Pancreas (tissue), 10 donors: ENCODE measurements at regions not wholly inside any gene's neighbourhood (a gene's known extent, or its start where the extent isn't known, plus 50 kb on each side); places are given as distances from the start of the nearest gene placed in this dataset.

Experiments used
- ATAC-seq, 4 donors: fragments of 200-7000 bp; cut with Tn5 transposase; one replicate each; pipeline versions ENCODE4 v1.8.0 to v1.9.1; 2020; ENCODE audit warnings: mild to moderate bottlenecking in 4 of 4, moderate library complexity in 4 of 4
- DNase-seq, 6 donors: peaks; one replicate each; pipeline ENCODE4 v3.0.0-alpha.2; 2020
- FAIRE-seq: peaks from 2 replicates; lab custom pipeline; 2012; peaks lifted over from hg19 to GRCh38; lab: Jason Lieb, UNC
- H3K27ac ChIP-seq, 4 donors: fragments of 200-600 bp; sonication (generic); 1 replicate in 3 of 4; 2 replicates in 1 of 4; pipeline versions ENCODE4 v1.5.0 to v1.8.0; 2020
- H3K27me3 ChIP-seq, 4 donors: fragments of 200-600 bp; one replicate each; pipeline ENCODE4 v1.8.0; 2021
- H3K36me3 ChIP-seq, 3 donors: fragments of 200-600 bp; sonication (generic) in 1 of 3; one replicate each; pipeline versions ENCODE4 v1.5.0 to v1.8.0; 2020 to 2021
- H3K4me1 ChIP-seq, 3 donors: fragments of 200-600 bp; one replicate each; pipeline ENCODE4 v1.8.0; 2021
- H3K4me3 ChIP-seq, 4 donors: fragments of 200-600 bp; sonication (generic) in 2 of 4; one replicate each; pipeline versions ENCODE4 v1.5.0 to v1.8.0; 2020 to 2021
- H3K9me3 ChIP-seq, 4 donors: fragments of 200-600 bp; one replicate each; pipeline ENCODE4 v1.8.0; 2021
- CTCF ChIP-seq, 4 donors: fragments of 200-600 bp; sonication (generic) in 3 of 4; IDR thresholded peaks; one replicate each; pipeline versions ENCODE4 v1.5.0 to v1.8.0; 2021; ENCODE audit warnings: antibody characterized with exemption in 4 of 4
- WGBS, 2 donors: extraction: QIAGEN DNeasy Blood & Tissue Kit; methylation state at CpG; one replicate each; pipeline ENCODE4 v1.1.7; 2013; 5-methylcytosine and 5-hydroxymethylcytosine counted together
- intact Hi-C, 3 donors: fragments of 100-400 bp; cut with DNase I; formaldehyde crosslinking; loops; one replicate each; pipeline versions ENCODE4 v1.11.1 to v1.14.2; 2022
- donor health status: healthy with polysubstance abuse.
- donor health status: DM: no; HTN: no; CAD: no; lungs with moderate emphysema.
- donor health status: DM: no; HTN: no; CAD: no.
- donor health status: control.
- donor health status: control.
- donor health status: Bipolar disorder and iron deficiency.
- donor health status: DM: yes; HTN: yes; CAD: no.
- donor health status: DM: no; HTN: no; CAD: no.
- donor health status: DM: no; HTN: no; CAD: no.
- donor health status: DM: yes; HTN: yes; CAD: no.

- intact Hi-C loops: no loop called here
- WGBS, 2 donors: 21 to 24% methylated on average over 3 of the region's 3 CpGs
- Histone ChIP-seq H3K9me3 (no peaks in the 10 kb centered on the region), H3K27me3 (no peaks in the 10 kb centered on the region), H3K4me3 (no peak overlapping the region), H3K4me1 (peaks cover 9 to 18% (median 16%) of the 10 kb centered on the region in 3 donors), H3K27ac (no peak overlapping the region), H3K36me3 (no peaks in the 10 kb centered on the region)
- TF ChIP-seq CTCF (IDR thresholded peaks at IDR 0.05): no peak
- DNase-seq (no peak), ATAC-seq (peak; percentile 31 to 53 (median 42)), FAIRE-seq (no peak)
Observed at GRCh38 chr9:108442627-108443018, 413.2 kb downstream of the ACTL7B start.

- no peaks in the 10 kb centered on the region for H3K36me3 ChIP-seq
- H3K9me3 ChIP-seq: no peaks in the 10 kb centered on the region
- no peak for DNase-seq
- intact Hi-C loops: no loop called here
- no peak for FAIRE-seq
- no peak for TF ChIP-seq CTCF (IDR thresholded peaks at IDR 0.05)
- peaks cover 9 to 18% (median 16%) of the 10 kb centered on the region in 3 donors for H3K4me1 ChIP-seq
- no peak overlapping the region for H3K4me3 ChIP-seq
- H3K27ac ChIP-seq: no peak overlapping the region
- no peaks in the 10 kb centered on the region for H3K27me3 ChIP-seq
- ATAC-seq: no peak
Observed at GRCh38 chr9:108441726-108442125, 414.1 kb downstream of the ACTL7B start.

- no peak for FAIRE-seq
Observed at GRCh38 chr9:108441251-108441650, 414.5 kb downstream of the ACTL7B start.

GRCh38 chr9:108439947-108440346, 415.8 kb downstream of the ACTL7B start:
- DNase-seq (no peak), ATAC-seq (no peak), FAIRE-seq (no peak)
- Histone ChIP-seq H3K27ac (no peak overlapping the region), H3K4me1 (peaks cover 9 to 18% (median 16%) of the 10 kb centered on the region in 3 donors), H3K9me3 (no peaks in the 10 kb centered on the region), H3K36me3 (no peaks in the 10 kb centered on the region), H3K27me3 (no peaks in the 10 kb centered on the region), H3K4me3 (no peak overlapping the region)
- WGBS, 2 donors: 81 to 90% methylated on average over 3 of the region's 3 CpGs
- intact Hi-C loops: no loop called here
- no peak for TF ChIP-seq CTCF (IDR thresholded peaks at IDR 0.05)

More at GRCh38 chr9:108441251-108441650, 414.5 kb downstream of the ACTL7B start:
- intact Hi-C loops: no loop called here
- 78 to 88% methylated on average over 3 of the region's 3 CpGs for WGBS, 2 donors
- ATAC-seq (no peak), DNase-seq (no peak)
- Histone ChIP-seq H3K27ac (no peak overlapping the region), H3K9me3 (no peaks in the 10 kb centered on the region), H3K27me3 (no peaks in the 10 kb centered on the region), H3K4me3 (no peak overlapping the region), H3K4me1 (peaks cover 9 to 18% (median 16%) of the 10 kb centered on the region in 3 donors), H3K36me3 (no peaks in the 10 kb centered on the region)
- TF ChIP-seq CTCF (IDR thresholded peaks at IDR 0.05): no peak

GRCh38 chr9:108437656-108438055, 418.1 kb downstream of the ACTL7B start:
- peaks cover 0 to 6% (median 5%) of the 10 kb centered on the region in 3 donors for H3K4me1 ChIP-seq
- H3K27ac ChIP-seq: no peak overlapping the region
- ATAC-seq: no peak
- no peak for DNase-seq
- no peak for TF ChIP-seq CTCF (IDR thresholded peaks at IDR 0.05)
- H3K4me3 ChIP-seq: no peak overlapping the region
- 90 to 93% methylated on average over 1 of the region's 1 CpG for WGBS, 2 donors
- no peak for FAIRE-seq
- no peaks in the 10 kb centered on the region for H3K9me3 ChIP-seq
- H3K36me3 ChIP-seq: no peaks in the 10 kb centered on the region
- intact Hi-C loops: no loop called here
- no peaks in the 10 kb centered on the region for H3K27me3 ChIP-seq
